ENCODE measurements at regions not wholly inside any gene's neighbourhood (a gene's known extent, or its start where the extent isn't known, plus 50 kb on each side); places are given as distances from the start of the nearest gene placed in this dataset.
"Not testable (repeated sequence)": the region's sequence is repeated elsewhere in the genome, so short reads cannot be mapped to it uniquely, and the experiment has no call there.

DNA sequence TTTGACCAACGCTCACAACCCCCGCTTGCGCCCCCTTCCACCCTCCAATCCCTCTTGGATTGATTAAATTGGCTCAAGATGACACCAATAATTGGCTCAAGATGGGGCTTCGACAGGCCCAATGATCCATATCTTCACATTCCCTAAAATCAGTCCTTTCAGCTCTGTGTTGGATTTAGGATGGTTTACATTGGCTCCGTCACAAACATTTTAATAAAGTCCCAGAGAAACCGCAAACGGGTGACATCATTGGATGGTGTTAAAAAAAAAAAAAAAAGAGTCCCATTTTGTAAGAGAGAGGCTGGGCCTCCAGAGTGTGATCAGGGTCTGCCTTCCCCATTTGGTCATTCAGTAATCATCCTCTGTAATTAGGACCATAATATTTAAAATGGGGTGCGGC, 113.4 kb upstream of the MRPS22 start:
- H3K9me3 ChIP-seq (ENCODE audit: insufficient read depth, low read depth) = no peaks in the 10 kb centered on the region
- no peak for TF ChIP-seq EZH2 (IDR thresholded peaks at IDR 0.05; ENCODE audit: low read depth)
- TF ChIP-seq, protein P1, sequence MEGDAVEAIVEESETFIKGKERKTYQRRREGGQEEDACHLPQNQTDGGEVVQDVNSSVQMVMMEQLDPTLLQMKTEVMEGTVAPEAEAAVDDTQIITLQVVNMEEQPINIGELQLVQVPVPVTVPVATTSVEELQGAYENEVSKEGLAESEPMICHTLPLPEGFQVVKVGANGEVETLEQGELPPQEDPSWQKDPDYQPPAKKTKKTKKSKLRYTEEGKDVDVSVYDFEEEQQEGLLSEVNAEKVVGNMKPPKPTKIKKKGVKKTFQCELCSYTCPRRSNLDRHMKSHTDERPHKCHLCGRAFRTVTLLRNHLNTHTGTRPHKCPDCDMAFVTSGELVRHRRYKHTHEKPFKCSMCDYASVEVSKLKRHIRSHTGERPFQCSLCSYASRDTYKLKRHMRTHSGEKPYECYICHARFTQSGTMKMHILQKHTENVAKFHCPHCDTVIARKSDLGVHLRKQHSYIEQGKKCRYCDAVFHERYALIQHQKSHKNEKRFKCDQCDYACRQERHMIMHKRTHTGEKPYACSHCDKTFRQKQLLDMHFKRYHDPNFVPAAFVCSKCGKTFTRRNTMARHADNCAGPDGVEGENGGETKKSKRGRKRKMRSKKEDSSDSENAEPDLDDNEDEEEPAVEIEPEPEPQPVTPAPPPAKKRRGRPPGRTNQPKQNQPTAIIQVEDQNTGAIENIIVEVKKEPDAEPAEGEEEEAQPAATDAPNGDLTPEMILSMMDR (conservative IDR thresholded peaks at IDR 0.05) = no peak
- intact Hi-C loops (cut with micrococcal nuclease; ENCODE audit: unreplicated experiment) = no loop called here
- H3F3A ChIP-seq (ENCODE audit: insufficient read depth, low read depth) = no peaks in the 10 kb centered on the region
- BruUV-seq (replicated peaks) = no TSS peak
- POLR2A ChIA-PET (ENCODE audit: unreplicated experiment) = no interaction called here
- H3K36me3 ChIP-seq (ENCODE audit: low read depth) = no peaks in the 10 kb centered on the region
- no peak for DNase-seq
- H3K79me2 ChIP-seq (ENCODE audit: low read depth) = no peaks in the 10 kb centered on the region
- no peak overlapping the region for H3K4me2 ChIP-seq
- no peaks in the 10 kb centered on the region for H3K27me3 ChIP-seq (ENCODE audit: insufficient read depth, low read depth)
- H3K4me3 ChIP-seq = no peak overlapping the region
- H3K4me1 ChIP-seq (replicated peaks; ENCODE audit: insufficient read depth) = no peaks in the 10 kb centered on the region
- H3K27ac ChIP-seq = no peak overlapping the region
- no peaks in the 10 kb centered on the region for H4K20me1 ChIP-seq (ENCODE audit: insufficient read depth)
- no peaks in the 10 kb centered on the region for H3K9me2 ChIP-seq (ENCODE audit: insufficient read depth)
- CTCF ChIA-PET = interaction anchor here (0.6 to 0.7 kb wide), 2 partner anchors 10 to 298 kb away, joined by 4 read pairs; no protein-coding TSS in a partner anchor
- no peak overlapping the region for H2AFZ ChIP-seq

DNA sequence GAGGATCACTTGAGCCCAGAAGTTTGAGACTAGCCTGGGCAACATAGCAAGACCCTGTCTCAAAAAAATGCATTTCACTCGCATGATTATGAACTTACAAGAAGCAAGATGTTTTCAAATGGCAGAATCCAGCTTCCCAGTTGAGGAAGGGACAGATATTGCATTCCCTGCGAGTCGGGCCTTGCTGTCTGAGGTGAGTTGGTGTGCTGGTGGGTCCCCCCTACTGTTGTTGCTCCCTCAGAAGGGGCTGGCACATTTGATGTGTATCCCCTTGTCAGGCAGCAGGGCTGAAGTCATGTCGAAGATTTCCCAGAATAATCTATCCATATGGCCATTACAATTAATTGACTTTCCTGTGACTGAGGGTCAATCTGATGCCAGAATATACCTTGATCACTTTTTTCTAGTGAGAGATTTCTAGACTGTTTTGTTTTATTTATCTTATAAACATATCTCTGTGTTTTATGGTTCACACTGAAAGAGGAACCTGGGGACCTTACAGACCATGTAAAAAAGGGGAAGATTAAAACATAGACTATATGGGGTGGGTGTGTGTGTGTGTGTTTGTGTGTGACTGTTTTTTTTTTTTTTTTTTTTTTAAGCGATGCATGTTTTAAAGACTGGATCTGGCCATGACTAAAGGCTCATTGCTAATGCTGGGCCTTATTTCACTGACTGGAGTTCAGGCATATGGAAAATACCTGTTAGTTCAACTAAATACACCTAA, 112.1 kb upstream of the MRPS22 start:
- no TSS peak for BruUV-seq (replicated peaks)
- Histone ChIP-seq H3F3A (ENCODE audit: insufficient read depth, low read depth) (no peaks in the 10 kb centered on the region), H3K4me1 (replicated peaks; ENCODE audit: insufficient read depth) (no peaks in the 10 kb centered on the region), H3K27ac (no peak overlapping the region), H3K79me2 (ENCODE audit: low read depth) (no peaks in the 10 kb centered on the region), H3K9me3 (ENCODE audit: insufficient read depth, low read depth) (no peaks in the 10 kb centered on the region), H4K20me1 (ENCODE audit: insufficient read depth) (no peaks in the 10 kb centered on the region), H3K4me2 (no peak overlapping the region), H3K9me2 (ENCODE audit: insufficient read depth) (no peaks in the 10 kb centered on the region), H2AFZ (no peak overlapping the region), H3K36me3 (ENCODE audit: low read depth) (no peaks in the 10 kb centered on the region), H3K4me3 (no peak overlapping the region), H3K27me3 (ENCODE audit: insufficient read depth, low read depth) (no peaks in the 10 kb centered on the region)
- TF ChIP-seq, protein P1 (conservative IDR thresholded peaks at IDR 0.05) = no peak
- TF ChIP-seq EZH2 (IDR thresholded peaks at IDR 0.05; ENCODE audit: low read depth) = no peak
- ChIA-PET POLR2A (ENCODE audit: unreplicated experiment) (interaction anchor here (0.6 kb wide), 2 partner anchors 81 to 94 kb away, joined by 3 to 19 read pairs; no protein-coding TSS in a partner anchor), CTCF (no interaction called here)
- DNase-seq = no peak
- intact Hi-C loops (cut with micrococcal nuclease; ENCODE audit: unreplicated experiment) = no loop called here

DNA sequence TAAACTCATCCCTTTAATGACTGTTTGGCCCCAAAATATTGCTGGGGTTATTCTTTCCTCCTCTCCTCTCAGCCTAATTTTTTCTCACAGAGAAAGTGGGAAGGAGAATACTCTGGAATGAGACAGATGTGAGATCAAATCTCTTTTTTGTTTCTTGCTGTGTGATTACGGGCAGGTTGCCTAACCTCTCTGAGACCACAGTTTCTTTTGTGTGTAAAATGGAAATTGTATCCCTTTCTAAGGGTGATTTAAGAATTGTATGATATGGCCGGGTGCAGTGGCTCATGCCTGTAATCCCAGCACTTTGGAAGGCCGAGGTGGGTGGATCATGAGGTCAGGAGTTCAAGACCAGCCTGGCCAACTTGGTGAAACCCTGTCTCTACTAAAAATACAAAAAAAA, 111.5 kb upstream of the MRPS22 start:
- H3K9me3 ChIP-seq (ENCODE audit: insufficient read depth, low read depth); H3K79me2 ChIP-seq (ENCODE audit: low read depth); intact Hi-C loops (cut with micrococcal nuclease; ENCODE audit: unreplicated experiment); H2AFZ ChIP-seq; H3K4me1 ChIP-seq (replicated peaks; ENCODE audit: insufficient read depth); H3K27me3 ChIP-seq (ENCODE audit: insufficient read depth, low read depth); H3K27ac ChIP-seq; H3K36me3 ChIP-seq (ENCODE audit: low read depth); H4K20me1 ChIP-seq (ENCODE audit: insufficient read depth); BruUV-seq (replicated peaks); POLR2A ChIA-PET (ENCODE audit: unreplicated experiment); H3K9me2 ChIP-seq (ENCODE audit: insufficient read depth); H3K4me3 ChIP-seq; DNase-seq; H3F3A ChIP-seq (ENCODE audit: insufficient read depth, low read depth); CTCF ChIA-PET; H3K4me2 ChIP-seq: not testable (repeated sequence)

DNA sequence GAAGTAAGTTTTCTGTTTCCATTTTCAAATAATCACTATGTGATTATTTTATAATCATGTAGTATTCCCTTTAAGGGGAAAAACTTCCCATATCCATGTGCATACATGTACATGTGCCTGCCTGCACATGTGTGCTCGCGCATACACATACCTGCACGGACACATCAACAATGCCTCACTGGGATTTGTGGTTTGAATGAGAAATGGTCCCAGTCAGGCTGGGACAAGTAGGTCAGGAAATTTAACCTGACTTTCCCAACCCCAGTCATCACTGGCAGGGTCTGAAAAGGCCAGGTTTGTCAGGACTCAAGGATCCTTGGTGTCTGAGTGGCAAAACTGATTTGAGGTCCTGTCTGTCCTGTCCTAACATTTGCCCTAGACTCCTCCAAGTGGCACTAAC, 109.3 kb upstream of the MRPS22 start:
- DNase-seq = no peak
- Histone ChIP-seq H3K9me2 (ENCODE audit: insufficient read depth) (no peaks in the 10 kb centered on the region), H2AFZ (no peak overlapping the region), H3K27me3 (ENCODE audit: insufficient read depth, low read depth) (no peaks in the 10 kb centered on the region), H3K4me2 (no peak overlapping the region), H3K36me3 (ENCODE audit: low read depth) (no peaks in the 10 kb centered on the region), H3K9me3 (ENCODE audit: insufficient read depth, low read depth) (no peaks in the 10 kb centered on the region), H3K4me1 (replicated peaks; ENCODE audit: insufficient read depth) (no peaks in the 10 kb centered on the region), H3F3A (ENCODE audit: insufficient read depth, low read depth) (no peaks in the 10 kb centered on the region), H3K4me3 (no peak overlapping the region), H3K27ac (no peak overlapping the region), H4K20me1 (ENCODE audit: insufficient read depth) (no peaks in the 10 kb centered on the region), H3K79me2 (ENCODE audit: low read depth) (no peaks in the 10 kb centered on the region)
- intact Hi-C loops (cut with micrococcal nuclease; ENCODE audit: unreplicated experiment) = no loop called here
- no TSS peak for BruUV-seq (replicated peaks)
- TF ChIP-seq, protein P1 (conservative IDR thresholded peaks at IDR 0.05) = no peak
- TF ChIP-seq EZH2 (IDR thresholded peaks at IDR 0.05; ENCODE audit: low read depth) = no peak
- ChIA-PET POLR2A (ENCODE audit: unreplicated experiment) (no interaction called here), CTCF (no interaction called here)

Data from PC-9 (cell line).